ENCODE measurements at regions not wholly inside any gene's neighbourhood (a gene's known extent, or its start where the extent isn't known, plus 50 kb on each side); places are given as distances from the start of the nearest gene placed in this dataset.
A peak's percentile ranks its signal among the peaks of the same experiment; 100 is the strongest.

- ATAC-seq (ENCODE audit: low read depth in 2 of 2) (no peak), DNase-seq (no peak)
- Mint-ChIP-seq H3K27me3 (peaks cover 23 to 52% (median 44%) of the 10 kb centered on the region in 3 donors), H3K27ac (no peak overlapping the region), H3K36me3 (no peaks in the 10 kb centered on the region), H3K4me3 (no peak overlapping the region), H3K4me1 (no peaks in the 10 kb centered on the region), H3K9me3 (peaks cover 0 to 9% (median 4%) of the 10 kb centered on the region in 7 donors)
Measured at GRCh38 chr2:216320852-216321251, 51.4 kb downstream of the MARCHF4 start.

GRCh38 chr2:216319771-216320170 is 52.5 kb downstream of the MARCHF4 start:
- Mint-ChIP-seq H3K27me3 (peaks cover 23 to 53% (median 47%) of the 10 kb centered on the region in 3 donors), H3K4me1 (no peaks in the 10 kb centered on the region), H3K4me3 (no peak overlapping the region), H3K9me3 (peaks cover 0 to 10% (median 4%) of the 10 kb centered on the region in 7 donors), H3K36me3 (no peaks in the 10 kb centered on the region), H3K27ac (no peak overlapping the region)
- ATAC-seq (ENCODE audit: low read depth in 2 of 2) (no peak), DNase-seq (no peak)

- Mint-ChIP-seq H3K4me3 (no peak overlapping the region), H3K27me3 (peaks cover 23 to 56% (median 50%) of the 10 kb centered on the region in 3 donors), H3K27ac (no peak overlapping the region), H3K9me3 (peaks cover 0 to 11% (median 4%) of the 10 kb centered on the region in 7 donors), H3K36me3 (no peaks in the 10 kb centered on the region), H3K4me1 (no peaks in the 10 kb centered on the region)
- DNase-seq (no peak), ATAC-seq (ENCODE audit: low read depth in 2 of 2) (no peak)
Measured at GRCh38 chr2:216318521-216318874, 53.8 kb downstream of the MARCHF4 start.

- Mint-ChIP-seq H3K36me3 (no peaks in the 10 kb centered on the region), H3K4me3 (no peak overlapping the region), H3K9me3 (peaks cover 0 to 9% (median 4%) of the 10 kb centered on the region in 7 donors), H3K27ac (no peak overlapping the region), H3K27me3 (peaks cover 23 to 58% (median 47%) of the 10 kb centered on the region in 3 donors), H3K4me1 (no peaks in the 10 kb centered on the region)
- no peak for DNase-seq
- no peak for ATAC-seq (ENCODE audit: low read depth in 2 of 2)
Measured at GRCh38 chr2:216317831-216318520, 54.3 kb downstream of the MARCHF4 start.

- Mint-ChIP-seq H3K9me3 (peaks cover 0 to 9% (median 0%) of the 10 kb centered on the region in 7 donors), H3K4me1 (no peaks in the 10 kb centered on the region), H3K27ac (no peak overlapping the region), H3K36me3 (no peaks in the 10 kb centered on the region), H3K4me3 (no peak overlapping the region), H3K27me3 (peaks cover 18 to 52% (median 42%) of the 10 kb centered on the region in 3 donors)
- ATAC-seq (ENCODE audit: low read depth in 2 of 2) (no peak), DNase-seq (no peak)
Measured at GRCh38 chr2:216316743-216317142, 55.5 kb downstream of the MARCHF4 start.

GRCh38 chr2:216315802-216316603 is 56.3 kb downstream of the MARCHF4 start:
- no peak for DNase-seq
- Mint-ChIP-seq H3K27ac (no peak overlapping the region), H3K9me3 (peaks cover 0 to 9% (median 0%) of the 10 kb centered on the region in 7 donors), H3K36me3 (no peaks in the 10 kb centered on the region), H3K27me3 (peaks cover 17 to 50% (median 35%) of the 10 kb centered on the region in 3 donors), H3K4me3 (no peak overlapping the region), H3K4me1 (no peaks in the 10 kb centered on the region)
- ATAC-seq (ENCODE audit: low read depth in 2 of 2), result no peak

GRCh38 chr2:216312441-216312840 is 59.8 kb downstream of the MARCHF4 start:
- no peak for DNase-seq
- peaks cover 10 to 31% (median 16%) of the 10 kb centered on the region in 3 donors for H3K27me3 Mint-ChIP-seq
- no peak for ATAC-seq (ENCODE audit: low read depth in 2 of 2)
- H3K4me3 Mint-ChIP-seq, result no peak overlapping the region
- H3K27ac Mint-ChIP-seq, result peak overlapping the region in 1 of 6 donors; percentile 35
- H3K4me1 Mint-ChIP-seq, result no peaks in the 10 kb centered on the region
- H3K36me3 Mint-ChIP-seq, result no peaks in the 10 kb centered on the region
- peaks cover 0 to 9% (median 0%) of the 10 kb centered on the region in 7 donors for H3K9me3 Mint-ChIP-seq

- H3K27me3 Mint-ChIP-seq, result peaks cover 0 to 14% (median 3%) of the 10 kb centered on the region in 3 donors
- DNase-seq, result no peak
- H3K36me3 Mint-ChIP-seq, result no peaks in the 10 kb centered on the region
- no peak for ATAC-seq (ENCODE audit: low read depth in 2 of 2)
- no peaks in the 10 kb centered on the region for H3K9me3 Mint-ChIP-seq
- no peaks in the 10 kb centered on the region for H3K4me1 Mint-ChIP-seq
- no peak overlapping the region for H3K4me3 Mint-ChIP-seq
- no peak overlapping the region for H3K27ac Mint-ChIP-seq
Measured at GRCh38 chr2:216308576-216308975, 63.7 kb downstream of the MARCHF4 start.

- DNase-seq, result no peak
- no peaks in the 10 kb centered on the region for H3K4me1 Mint-ChIP-seq
- peaks cover 0 to 11% (median 3%) of the 10 kb centered on the region in 3 donors for H3K27me3 Mint-ChIP-seq
- no peak overlapping the region for H3K4me3 Mint-ChIP-seq
- H3K9me3 Mint-ChIP-seq, result peaks cover 0 to 3% (median 0%) of the 10 kb centered on the region in 7 donors
- H3K36me3 Mint-ChIP-seq, result no peaks in the 10 kb centered on the region
- H3K27ac Mint-ChIP-seq, result peak overlapping the region in 1 of 6 donors; percentile 42
- no peak for ATAC-seq (ENCODE audit: low read depth in 2 of 2)
Measured at GRCh38 chr2:216307496-216307895, 64.8 kb downstream of the MARCHF4 start.

- peak overlapping the region in 1 of 6 donors; percentile 34 for H3K27ac Mint-ChIP-seq
- peaks cover 0 to 3% (median 0%) of the 10 kb centered on the region in 7 donors for H3K9me3 Mint-ChIP-seq
- H3K27me3 Mint-ChIP-seq, result peaks cover 0 to 11% (median 3%) of the 10 kb centered on the region in 3 donors
- no peak overlapping the region for H3K4me3 Mint-ChIP-seq
- H3K4me1 Mint-ChIP-seq, result no peaks in the 10 kb centered on the region
- ATAC-seq (ENCODE audit: low read depth in 2 of 2), result no peak
- H3K36me3 Mint-ChIP-seq, result no peaks in the 10 kb centered on the region
- DNase-seq, result no peak
Measured at GRCh38 chr2:216306868-216307267, 65.4 kb downstream of the MARCHF4 start.

- no peaks in the 10 kb centered on the region for H3K4me1 Mint-ChIP-seq
- DNase-seq (no peak), ATAC-seq (ENCODE audit: low read depth in 2 of 2) (no peak)
- no peak overlapping the region for H3K4me3 Mint-ChIP-seq
- H3K27ac Mint-ChIP-seq, result no peak overlapping the region
- H3K36me3 Mint-ChIP-seq, result no peaks in the 10 kb centered on the region
- peaks cover 0 to 3% (median 0%) of the 10 kb centered on the region in 7 donors for H3K9me3 Mint-ChIP-seq
- H3K27me3 Mint-ChIP-seq, result peaks cover 0 to 20% (median 8%) of the 10 kb centered on the region in 3 donors
Measured at GRCh38 chr2:216305574-216305973, 66.7 kb downstream of the MARCHF4 start.

GRCh38 chr2:216302981-216303676 is 69.2 kb downstream of the MARCHF4 start:
- H3K36me3 Mint-ChIP-seq, result no peaks in the 10 kb centered on the region
- no peak overlapping the region for H3K4me3 Mint-ChIP-seq
- peaks cover 0 to 3% (median 0%) of the 10 kb centered on the region in 7 donors for H3K9me3 Mint-ChIP-seq
- no peak overlapping the region for H3K27ac Mint-ChIP-seq
- no peaks in the 10 kb centered on the region for H3K4me1 Mint-ChIP-seq
- DNase-seq, result no peak
- peaks cover 0 to 20% (median 5%) of the 10 kb centered on the region in 3 donors for H3K27me3 Mint-ChIP-seq
- ATAC-seq (ENCODE audit: low read depth in 2 of 2), result no peak

- no peak for DNase-seq
- Mint-ChIP-seq H3K4me1 (no peaks in the 10 kb centered on the region), H3K36me3 (no peaks in the 10 kb centered on the region), H3K4me3 (no peak overlapping the region), H3K27me3 (peaks cover 0 to 9% (median 5%) of the 10 kb centered on the region in 3 donors), H3K27ac (no peak overlapping the region), H3K9me3 (peaks cover 0 to 3% (median 0%) of the 10 kb centered on the region in 7 donors)
- no peak for ATAC-seq (ENCODE audit: low read depth in 2 of 2)
Measured at GRCh38 chr2:216300906-216301305, 71.4 kb downstream of the MARCHF4 start.
